ENCODE measurements at regions not wholly inside any gene's neighbourhood (a gene's known extent, or its start where the extent isn't known, plus 50 kb on each side); places are given as distances from the start of the nearest gene placed in this dataset.
A peak's percentile ranks its signal among the peaks of the same experiment; 100 is the strongest.

GRCh38 chr1:185656663-185657062 lies 77.5 kb upstream of the HMCN1 start:
- TF ChIP-seq CTCF (IDR thresholded peaks at IDR 0.05; ENCODE audit: insufficient read depth, low read length, severe bottlenecking), result no peak
- no peak for FAIRE-seq
- no peak for DNase-seq (ENCODE audit: low read depth)

GRCh38 chr1:185654952-185655314 lies 79.3 kb upstream of the HMCN1 start:
- no peak overlapping the region for H3K4me3 ChIP-seq (ENCODE audit: low read depth, low read length)
- no peaks in the 10 kb centered on the region for H3K27me3 ChIP-seq (ENCODE audit: control insufficient read depth, insufficient read depth, low read length)
- H3K36me3 ChIP-seq (ENCODE audit: control insufficient read depth, insufficient read depth, low read length), result no peaks in the 10 kb centered on the region
- FAIRE-seq (no peak), DNase-seq (ENCODE audit: low read depth) (no peak)
- no peak for TF ChIP-seq CTCF (IDR thresholded peaks at IDR 0.05; ENCODE audit: insufficient read depth, low read length, severe bottlenecking)

More at GRCh38 chr1:185656663-185657062, 77.5 kb upstream of the HMCN1 start:
- Histone ChIP-seq H3K36me3 (ENCODE audit: control insufficient read depth, insufficient read depth, low read length) (no peaks in the 10 kb centered on the region), H3K4me3 (ENCODE audit: low read depth, low read length) (no peak overlapping the region), H3K27me3 (ENCODE audit: control insufficient read depth, insufficient read depth, low read length) (no peaks in the 10 kb centered on the region)

- H3K4me3 ChIP-seq (ENCODE audit: low read depth, low read length), result no peak overlapping the region
- TF ChIP-seq CTCF (IDR thresholded peaks at IDR 0.05; ENCODE audit: insufficient read depth, low read length, severe bottlenecking), result no peak
- DNase-seq (ENCODE audit: low read depth) (peak; percentile 92), FAIRE-seq (no peak)
- H3K36me3 ChIP-seq (ENCODE audit: control insufficient read depth, insufficient read depth, low read length), result no peaks in the 10 kb centered on the region
- H3K27me3 ChIP-seq (ENCODE audit: control insufficient read depth, insufficient read depth, low read length), result no peaks in the 10 kb centered on the region
These were observed 79.8 kb upstream of the HMCN1 start for GRCh38 chr1:185654199-185654951.

GRCh38 chr1:185653615-185654014 lies 80.6 kb upstream of the HMCN1 start:
- DNase-seq (ENCODE audit: low read depth) (no peak), FAIRE-seq (no peak)
- no peak for TF ChIP-seq CTCF (IDR thresholded peaks at IDR 0.05; ENCODE audit: insufficient read depth, low read length, severe bottlenecking)
- H3K36me3 ChIP-seq (ENCODE audit: control insufficient read depth, insufficient read depth, low read length), result no peaks in the 10 kb centered on the region
- H3K4me3 ChIP-seq (ENCODE audit: low read depth, low read length), result no peak overlapping the region
- H3K27me3 ChIP-seq (ENCODE audit: control insufficient read depth, insufficient read depth, low read length), result no peaks in the 10 kb centered on the region

GRCh38 chr1:185652348-185652747 lies 81.8 kb upstream of the HMCN1 start:
- FAIRE-seq, result no peak

More at GRCh38 chr1:185652348-185652747, 81.8 kb upstream of the HMCN1 start:
- no peaks in the 10 kb centered on the region for H3K36me3 ChIP-seq (ENCODE audit: control insufficient read depth, insufficient read depth, low read length)
- DNase-seq (ENCODE audit: low read depth), result peak; percentile 25
- no peak overlapping the region for H3K4me3 ChIP-seq (ENCODE audit: low read depth, low read length)
- TF ChIP-seq CTCF (IDR thresholded peaks at IDR 0.05; ENCODE audit: insufficient read depth, low read length, severe bottlenecking), result peak; percentile 8
- H3K27me3 ChIP-seq (ENCODE audit: control insufficient read depth, insufficient read depth, low read length), result no peaks in the 10 kb centered on the region

Data from bronchial epithelial cell (primary cell).